SK-N-SH treated with all-trans-retinoic acid at 6 μM for 48 hours (cell line): ENCODE measurements at regions not wholly inside any gene's neighbourhood (a gene's known extent, or its start where the extent isn't known, plus 50 kb on each side); places are given as distances from the start of the nearest gene placed in this dataset.
A peak's percentile ranks its signal among the peaks of the same experiment; 100 is the strongest.

Experiments used
- ATAC-seq: fragments of 200-7000 bp; cut with Tn5 transposase; 3 replicates; pipeline ENCODE4 v1.9.1; 2020; ENCODE audit warnings: mild to moderate bottlenecking, moderate library complexity
- ARNTL ChIP-seq: fragments of 450-650 bp; formaldehyde crosslinking; IDR thresholded peaks from 2 replicates; pipeline ENCODE4 v1.5.0; 2020; ENCODE audit warnings: low read depth, mild to moderate bottlenecking, moderate library complexity, borderline replicate concordance
- BACH2 ChIP-seq: fragments of 250-450 bp; sonication (Bioruptor Pico); IDR thresholded peaks from 2 replicates; pipeline ENCODE4 v1.9.0; 2021; ENCODE audit warnings: mild to moderate bottlenecking, borderline replicate concordance
- CREB5 ChIP-seq: fragments of 250-450 bp; sonication (Bioruptor Pico); IDR thresholded peaks from 2 replicates; pipeline ENCODE4 v1.5.1; 2020; ENCODE audit warnings: low read depth, mild to moderate bottlenecking, moderate library complexity
- CSDC2 ChIP-seq: fragments of 250-450 bp; sonication (Bioruptor Pico); IDR thresholded peaks from 2 replicates; pipeline ENCODE4 v1.5.0; 2020; ENCODE audit warnings: mild to moderate bottlenecking, moderate library complexity
- ESRRG ChIP-seq: fragments of 250-450 bp; sonication (Bioruptor Pico); IDR thresholded peaks from 2 replicates; pipeline ENCODE4 v1.6.1; 2021; ENCODE audit warnings: mild to moderate bottlenecking
- GLIS3 ChIP-seq: fragments of 250-450 bp; sonication (Bioruptor Pico); IDR thresholded peaks from 2 replicates; pipeline ENCODE4 v1.5.0; 2020; ENCODE audit warnings: mild to moderate bottlenecking, moderate library complexity
- ISL1 ChIP-seq: fragments of 250-450 bp; sonication (Bioruptor Pico); IDR thresholded peaks from 2 replicates; pipeline ENCODE4 v2.1.2; 2022; ENCODE audit warnings: mild to moderate bottlenecking, moderate library complexity
- OSR1 ChIP-seq: fragments of 250-450 bp; sonication (Bioruptor Pico); IDR thresholded peaks from 2 replicates; pipeline ENCODE4 v1.8.0; 2022; ENCODE audit warnings: moderate library complexity, mild to moderate bottlenecking, inconsistent platforms
- PPARA ChIP-seq: fragments of 250-450 bp; sonication (Bioruptor Pico); IDR thresholded peaks from 2 replicates; pipeline ENCODE4 v1.5.0; 2020; ENCODE audit warnings: mild to moderate bottlenecking, borderline replicate concordance
- SNAI2 ChIP-seq: fragments of 250-450 bp; sonication (Bioruptor Pico); IDR thresholded peaks from 2 replicates; pipeline ENCODE4 v1.5.0; 2020; ENCODE audit warnings: mild to moderate bottlenecking, moderate library complexity
- TCF4 ChIP-seq: fragments of 250-450 bp; sonication (Bioruptor Pico); IDR thresholded peaks from 2 replicates; pipeline ENCODE4 v1.8.0; 2021; ENCODE audit warnings: mild to moderate bottlenecking, moderate library complexity, borderline replicate concordance
- TOX ChIP-seq: fragments of 250-450 bp; sonication (Bioruptor Pico); IDR thresholded peaks from 2 replicates; pipeline ENCODE4 v1.8.0; 2021; ENCODE audit warnings: mild to moderate bottlenecking, moderate library complexity, borderline replicate concordance
- TSHZ2 ChIP-seq: fragments of 250-450 bp; sonication (Bioruptor Pico); IDR thresholded peaks from 2 replicates; pipeline ENCODE4 v1.5.0; 2020; ENCODE audit warnings: mild to moderate bottlenecking, moderate library complexity
- ZC3H10 ChIP-seq: fragments of 250-450 bp; sonication (Bioruptor Pico); IDR thresholded peaks from 2 replicates; pipeline ENCODE4 v1.5.1; 2021; ENCODE audit warnings: mild to moderate bottlenecking, moderate library complexity
- ZFP3 ChIP-seq: fragments of 250-450 bp; sonication (Bioruptor Pico); IDR thresholded peaks from 2 replicates; pipeline ENCODE4 v1.5.0; 2020; ENCODE audit warnings: mild to moderate bottlenecking, moderate library complexity
- ZNF565 ChIP-seq: fragments of 450-650 bp; formaldehyde crosslinking; conservative IDR thresholded peaks from 2 replicates; pipeline ENCODE4 v1.5.0; 2020; ENCODE audit warnings: low read depth, mild to moderate bottlenecking, moderate library complexity
- ZNF70 ChIP-seq: fragments of 450-650 bp; formaldehyde crosslinking; IDR thresholded peaks from 2 replicates; pipeline ENCODE4 v1.5.0; 2020; ENCODE audit warnings: mild to moderate bottlenecking, moderate library complexity
- ZNF8 ChIP-seq: fragments of 450-650 bp; formaldehyde crosslinking; IDR thresholded peaks from 2 replicates; pipeline ENCODE4 v1.5.0; 2020; ENCODE audit warnings: mild to moderate bottlenecking, moderate library complexity
- TF ChIP-seq, protein P1 (sequence below): fragments of 250-450 bp; sonication (Bioruptor Pico); IDR thresholded peaks from 2 replicates; pipeline ENCODE4 v1.8.0; 2021; ENCODE audit warnings: low read depth, mild to moderate bottlenecking, moderate library complexity, borderline replicate concordance
- TF ChIP-seq, protein P2 (sequence below): fragments of 250-450 bp; sonication (Bioruptor Pico); IDR thresholded peaks from 2 replicates; pipeline ENCODE4 v1.8.0; 2020; ENCODE audit warnings: mild to moderate bottlenecking, moderate library complexity, borderline replicate concordance
- TF ChIP-seq, protein P3 (sequence below): fragments of 250-450 bp; sonication (Bioruptor Pico); IDR thresholded peaks from 2 replicates; pipeline ENCODE4 v1.5.1; 2021; ENCODE audit warnings: mild to moderate bottlenecking, moderate library complexity

DNA sequence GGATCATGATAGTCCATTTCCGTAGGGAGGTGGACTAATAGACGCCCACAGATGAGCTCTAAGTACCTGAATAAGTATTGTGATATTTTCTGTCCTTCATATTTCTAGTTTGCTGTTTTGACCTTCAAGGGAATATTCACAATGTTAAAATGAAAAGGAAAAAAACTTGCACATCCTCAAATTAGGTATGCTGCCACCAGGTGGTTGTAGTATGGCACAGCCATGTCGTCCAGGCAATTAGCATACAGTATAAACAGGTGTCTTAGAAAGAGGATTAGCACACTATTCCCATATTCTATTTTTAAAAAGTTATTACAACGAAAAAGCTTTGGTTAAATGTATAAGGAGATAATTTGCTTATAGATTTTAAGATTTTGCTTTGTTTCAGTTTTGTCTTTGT, 802.0 kb downstream of the RPA4 start:
- peak; percentile 77 for ATAC-seq

DNA sequence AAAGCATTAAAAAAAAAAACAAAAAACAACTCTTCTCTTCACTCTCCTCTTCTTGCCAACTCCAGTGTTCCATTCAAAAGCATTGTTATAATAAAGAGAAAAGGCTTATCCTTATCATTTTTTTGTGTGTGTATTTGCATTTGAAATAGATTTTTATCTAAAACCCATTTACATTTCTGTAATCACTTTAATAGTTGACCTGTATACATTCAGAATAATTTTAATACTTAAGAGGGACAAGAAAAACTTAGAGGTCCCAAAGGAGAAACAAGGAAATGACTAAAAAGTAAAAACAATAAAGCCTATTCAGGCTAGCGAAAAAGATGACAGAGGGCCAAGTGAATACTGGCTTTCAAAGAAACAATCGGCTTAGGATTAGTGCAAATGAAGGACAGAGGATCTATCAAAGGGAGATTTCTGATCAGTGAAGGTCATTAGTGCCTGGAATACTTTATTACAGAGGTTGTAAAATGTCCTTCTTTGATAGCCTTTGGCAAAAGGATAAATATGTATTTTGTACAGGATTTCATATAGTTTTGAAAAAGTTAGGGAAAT, 808.3 kb downstream of the RPA4 start:
- ATAC-seq, result no peak
- TF ChIP-seq BACH2 (CRISPR knock-in tag) (no peak), ESRRG (CRISPR knock-in tag) (no peak), ZFP3 (CRISPR knock-in tag) (no peak), ZC3H10 (no peak), CREB5 (no peak), ZNF70 (no peak), PPARA (CRISPR knock-in tag) (no peak)
- TF ChIP-seq, protein P1, sequence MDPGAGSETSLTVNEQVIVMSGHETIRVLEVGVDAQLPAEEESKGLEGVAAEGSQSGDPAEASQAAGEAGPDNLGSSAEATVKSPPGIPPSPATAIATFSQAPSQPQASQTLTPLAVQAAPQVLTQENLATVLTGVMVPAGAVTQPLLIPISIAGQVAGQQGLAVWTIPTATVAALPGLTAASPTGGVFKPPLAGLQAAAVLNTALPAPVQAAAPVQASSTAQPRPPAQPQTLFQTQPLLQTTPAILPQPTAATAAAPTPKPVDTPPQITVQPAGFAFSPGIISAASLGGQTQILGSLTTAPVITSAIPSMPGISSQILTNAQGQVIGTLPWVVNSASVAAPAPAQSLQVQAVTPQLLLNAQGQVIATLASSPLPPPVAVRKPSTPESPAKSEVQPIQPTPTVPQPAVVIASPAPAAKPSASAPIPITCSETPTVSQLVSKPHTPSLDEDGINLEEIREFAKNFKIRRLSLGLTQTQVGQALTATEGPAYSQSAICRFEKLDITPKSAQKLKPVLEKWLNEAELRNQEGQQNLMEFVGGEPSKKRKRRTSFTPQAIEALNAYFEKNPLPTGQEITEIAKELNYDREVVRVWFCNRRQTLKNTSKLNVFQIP (CRISPR knock-in tag), result no peak
- TF ChIP-seq, protein P2, sequence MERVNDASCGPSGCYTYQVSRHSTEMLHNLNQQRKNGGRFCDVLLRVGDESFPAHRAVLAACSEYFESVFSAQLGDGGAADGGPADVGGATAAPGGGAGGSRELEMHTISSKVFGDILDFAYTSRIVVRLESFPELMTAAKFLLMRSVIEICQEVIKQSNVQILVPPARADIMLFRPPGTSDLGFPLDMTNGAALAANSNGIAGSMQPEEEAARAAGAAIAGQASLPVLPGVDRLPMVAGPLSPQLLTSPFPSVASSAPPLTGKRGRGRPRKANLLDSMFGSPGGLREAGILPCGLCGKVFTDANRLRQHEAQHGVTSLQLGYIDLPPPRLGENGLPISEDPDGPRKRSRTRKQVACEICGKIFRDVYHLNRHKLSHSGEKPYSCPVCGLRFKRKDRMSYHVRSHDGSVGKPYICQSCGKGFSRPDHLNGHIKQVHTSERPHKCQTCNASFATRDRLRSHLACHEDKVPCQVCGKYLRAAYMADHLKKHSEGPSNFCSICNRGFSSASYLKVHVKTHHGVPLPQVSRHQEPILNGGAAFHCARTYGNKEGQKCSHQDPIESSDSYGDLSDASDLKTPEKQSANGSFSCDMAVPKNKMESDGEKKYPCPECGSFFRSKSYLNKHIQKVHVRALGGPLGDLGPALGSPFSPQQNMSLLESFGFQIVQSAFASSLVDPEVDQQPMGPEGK, result no peak

More for the DNA sequence above, 802.0 kb downstream of the RPA4 start:
- no peak for TF ChIP-seq ZNF8 (CRISPR knock-in tag)
- TF ChIP-seq CREB5, result no peak
- TF ChIP-seq, protein P3, sequence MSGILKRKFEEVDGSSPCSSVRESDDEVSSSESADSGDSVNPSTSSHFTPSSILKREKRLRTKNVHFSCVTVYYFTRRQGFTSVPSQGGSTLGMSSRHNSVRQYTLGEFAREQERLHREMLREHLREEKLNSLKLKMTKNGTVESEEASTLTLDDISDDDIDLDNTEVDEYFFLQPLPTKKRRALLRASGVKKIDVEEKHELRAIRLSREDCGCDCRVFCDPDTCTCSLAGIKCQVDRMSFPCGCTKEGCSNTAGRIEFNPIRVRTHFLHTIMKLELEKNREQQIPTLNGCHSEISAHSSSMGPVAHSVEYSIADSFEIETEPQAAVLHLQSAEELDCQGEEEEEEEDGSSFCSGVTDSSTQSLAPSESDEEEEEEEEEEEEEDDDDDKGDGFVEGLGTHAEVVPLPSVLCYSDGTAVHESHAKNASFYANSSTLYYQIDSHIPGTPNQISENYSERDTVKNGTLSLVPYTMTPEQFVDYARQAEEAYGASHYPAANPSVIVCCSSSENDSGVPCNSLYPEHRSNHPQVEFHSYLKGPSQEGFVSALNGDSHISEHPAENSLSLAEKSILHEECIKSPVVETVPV, result no peak
- TF ChIP-seq ARNTL (CRISPR knock-in tag), result no peak
- no peak for TF ChIP-seq ZC3H10
- TF ChIP-seq CSDC2 (CRISPR knock-in tag), result no peak
- TF ChIP-seq ESRRG (CRISPR knock-in tag), result no peak
- TF ChIP-seq GLIS3 (CRISPR knock-in tag), result no peak
- no peak for TF ChIP-seq ISL1
- TF ChIP-seq TCF4 (CRISPR knock-in tag), result no peak
- TF ChIP-seq, protein P1 (CRISPR knock-in tag), result no peak
- TF ChIP-seq TOX, result no peak
- TF ChIP-seq, protein P2, result no peak
- TF ChIP-seq TSHZ2, result no peak
- TF ChIP-seq ZNF565 (CRISPR knock-in tag), result no peak
- TF ChIP-seq PPARA (CRISPR knock-in tag), result no peak
- no peak for TF ChIP-seq OSR1
- TF ChIP-seq ZNF70, result no peak
- no peak for TF ChIP-seq SNAI2
- TF ChIP-seq ZFP3 (CRISPR knock-in tag), result no peak
